IMR-90 (cell line): ENCODE measurements at regions not wholly inside any gene's neighbourhood (a gene's known extent, or its start where the extent isn't known, plus 50 kb on each side); places are given as distances from the start of the nearest gene placed in this dataset.

Experiments used
- ATAC-seq: fragments of 200-7000 bp; cut with Tn5 transposase; 2 replicates; pipeline ENCODE4 v1.9.1; 2020; ENCODE audit warnings: low read depth, mild to moderate bottlenecking, moderate library complexity
- BruUV-seq: library from RNA; stranded (reverse); fragments of 400-500 nt; replicated peaks from 2 replicates; lab custom pipeline; 2021; lab: Mats Ljungman, UMichigan
- CTCF ChIA-PET: fragments of 300-600 bp; formaldehyde crosslinking; extraction: SDS; loops from one replicate; lab custom pipeline; 2021; ENCODE audit warnings: antibody characterized with exemption; lab: Yijun Ruan, JAX
- POLR2A ChIA-PET: fragments of 300-600 bp; sonication (Branson Sonifier 250); formaldehyde crosslinking; loops from one replicate; lab custom pipeline; 2022; ENCODE audit warnings: antibody characterized with exemption; ENCODE audit not compliant: unreplicated experiment; lab: Charles Lee
- DNase-seq: peaks from one replicate; pipeline ENCODE4 v3.0.0; 2013
- H2AFZ ChIP-seq: replicated peaks from 2 replicates; pipeline ENCODE3; 2013; ENCODE audit warnings: low read length, mild to moderate bottlenecking; ENCODE audit not compliant: poor library complexity
- H2AK5ac ChIP-seq: 2 replicates; pipeline ENCODE4 v1.6.1; 2013; ENCODE audit warnings: low read depth, low read length, inconsistent platforms
- H2AK9ac ChIP-seq: replicated peaks from 2 replicates; pipeline ENCODE3; 2013; ENCODE audit warnings: mild to moderate bottlenecking, low read depth, low read length, moderate library complexity; ENCODE audit not compliant: poor library complexity
- H2BK120ac ChIP-seq: 2 replicates; pipeline ENCODE4 v1.6.1; 2013; ENCODE audit warnings: low read depth, low read length, inconsistent platforms
- H2BK15ac ChIP-seq: 3 replicates; pipeline ENCODE4 v1.6.1; 2013; ENCODE audit warnings: low read depth, low read length, inconsistent platforms
- H2BK20ac ChIP-seq: 2 replicates; pipeline ENCODE4 v1.6.1; 2013; ENCODE audit warnings: low read depth, mild to moderate bottlenecking, inconsistent platforms, low read length, moderate library complexity
- H2BK5ac ChIP-seq: 2 replicates; pipeline ENCODE4 v1.6.1; 2013; ENCODE audit warnings: mild to moderate bottlenecking, low read depth, low read length, inconsistent platforms; ENCODE audit not compliant: poor library complexity, severe bottlenecking
- H3K14ac ChIP-seq: replicated peaks from 2 replicates; pipeline ENCODE4 v1.6.1; 2013; ENCODE audit warnings: low read depth, low read length, inconsistent platforms
- H3K18ac ChIP-seq: 2 replicates; pipeline ENCODE4 v1.6.1; 2013; ENCODE audit warnings: low read depth, low read length, control low read depth
- H3K23ac ChIP-seq: 2 replicates; pipeline ENCODE4 v1.6.1; 2013; ENCODE audit warnings: low read depth, low read length, inconsistent platforms
- H3K27ac ChIP-seq: 2 replicates; pipeline ENCODE4 v1.5.1; 2013; ENCODE audit warnings: mild to moderate bottlenecking, control low read depth, low read length; ENCODE audit not compliant: insufficient read depth
- H3K27me3 ChIP-seq: 2 replicates; pipeline ENCODE4 v1.6.1; 2013; ENCODE audit warnings: low read length; ENCODE audit not compliant: control insufficient read depth, insufficient read depth
- H3K36me3 ChIP-seq: 2 replicates; pipeline ENCODE4 v1.6.1; 2013; ENCODE audit warnings: low read length, mixed read lengths; ENCODE audit not compliant: control insufficient read depth, insufficient read depth
- H3K4ac ChIP-seq: 2 replicates; pipeline ENCODE4 v1.6.1; 2013; ENCODE audit warnings: low read depth, low read length, inconsistent platforms
- H3K4me1 ChIP-seq: 2 replicates; pipeline ENCODE4 v1.6.1; 2013; ENCODE audit warnings: low read length, mixed read lengths; ENCODE audit not compliant: control insufficient read depth, insufficient read depth
- H3K4me2 ChIP-seq: 2 replicates; pipeline ENCODE4 v1.6.1; 2013; ENCODE audit warnings: low read depth, mild to moderate bottlenecking, control low read depth, low read length, moderate library complexity
- H3K4me3 ChIP-seq: 2 replicates; pipeline ENCODE4 v1.5.1; 2013; ENCODE audit warnings: low read depth, mild to moderate bottlenecking, control low read depth, low read length, moderate library complexity; ENCODE audit not compliant: insufficient read depth
- H3K56ac ChIP-seq: 2 replicates; pipeline ENCODE4 v1.6.1; 2013; ENCODE audit warnings: low read length, inconsistent platforms; ENCODE audit not compliant: insufficient read depth; ENCODE audit errors: extremely low read depth
- H3K79me1 ChIP-seq, 2 experiments: 2 replicates each; pipeline ENCODE4 v1.6.1; 2013; ENCODE audit warnings: low read length in 2 of 2, inconsistent platforms in 1 of 2, low read depth in 1 of 2
- H3K9ac ChIP-seq: 2 replicates; pipeline ENCODE4 v1.6.1; 2013; ENCODE audit warnings: low read depth, low read length, control low read depth
- H3K9me1 ChIP-seq: 2 replicates; pipeline ENCODE4 v1.6.1; 2013; ENCODE audit warnings: low read length, inconsistent platforms; ENCODE audit not compliant: insufficient read depth
- H3K9me3 ChIP-seq: 2 replicates; pipeline ENCODE4 v1.6.1; 2013; ENCODE audit warnings: low read length; ENCODE audit not compliant: control insufficient read depth, insufficient read depth
- H4K20me1 ChIP-seq: 2 replicates; pipeline ENCODE4 v1.6.1; 2013; ENCODE audit warnings: low read length, inconsistent platforms; ENCODE audit not compliant: insufficient read depth
- H4K5ac ChIP-seq: 2 replicates; pipeline ENCODE4 v1.6.1; 2013; ENCODE audit warnings: mild to moderate bottlenecking, low read depth, low read length, control low read depth
- H4K8ac ChIP-seq, 2 experiments: 2 replicates each; pipeline ENCODE4 v1.6.1; 2013; ENCODE audit warnings: low read depth in 2 of 2, low read length in 2 of 2, control low read depth in 1 of 2, inconsistent platforms in 1 of 2
- H4K91ac ChIP-seq: 2 replicates; pipeline ENCODE4 v1.6.1; 2013; ENCODE audit warnings: low read depth, low read length, inconsistent platforms; ENCODE audit not compliant: insufficient read depth
- CHD1 ChIP-seq: IDR thresholded peaks from 2 replicates; pipeline ENCODE4 v1.6.1; 2012; ENCODE audit warnings: low read depth, low read length, improper control_type of control experiment
- CTCF ChIP-seq: conservative IDR thresholded peaks from 2 replicates; pipeline ENCODE4 v1.5.1; 2012; ENCODE audit warnings: mild to moderate bottlenecking, low read depth, low read length, improper control_type of control experiment
- RFX5 ChIP-seq: IDR thresholded peaks from 2 replicates; pipeline ENCODE4 v1.8.0; 2012; ENCODE audit warnings: low read depth, mild to moderate bottlenecking, low read length, moderate library complexity
- WGBS, 2 experiments: methylation state at CpG; one replicate each; pipeline versions ENCODE4 v1.1.5 to v1.1.7; 2013; ENCODE audit warnings: missing lambda C conversion rate in 2 of 2; ENCODE audit not compliant: insufficient read length in 1 of 2; ENCODE audit errors: extremely low coverage in 2 of 2; 5-methylcytosine and 5-hydroxymethylcytosine counted together
- dilution Hi-C: fragments of 300-500 bp; cut with HindIII; formaldehyde crosslinking; loops from one replicate; pipeline ENCODE4 v1.14.3; 2018; ENCODE audit warnings: low sequenced_read_pairs; ENCODE audit not compliant: unreplicated experiment
- in situ Hi-C: fragments of 300-500 bp; cut with MboI; formaldehyde crosslinking; loops from 3 replicates; pipeline ENCODE4 v1.14.3; 2019; ENCODE audit warnings: low sequenced_read_pairs, inconsistent platforms, mixed read lengths
- intact Hi-C: fragments of 100-400 bp; cut with micrococcal nuclease; formaldehyde crosslinking; loops from 2 replicates; pipeline ENCODE4 v1.10.0; 2022

DNA sequence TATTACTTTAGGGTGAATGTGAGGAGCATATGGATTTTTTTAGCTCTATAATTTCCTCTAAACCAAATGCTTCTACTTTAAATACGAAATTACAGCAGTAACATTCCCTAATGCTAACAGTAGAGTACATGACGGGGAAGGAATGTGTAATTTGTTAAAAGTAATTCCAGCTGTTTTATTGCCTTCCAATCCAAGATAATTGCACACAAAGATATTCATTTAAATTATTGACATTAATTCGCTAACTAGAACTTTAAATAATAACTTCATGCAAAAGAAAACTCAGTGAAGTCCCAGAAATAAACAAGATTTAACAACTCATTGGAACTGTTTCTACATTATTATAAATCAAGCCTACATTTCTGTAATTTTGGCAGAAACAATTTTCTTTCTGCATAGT lies 261.4 kb upstream of the CFAP20DC start:
- H3K23ac ChIP-seq = no peak overlapping the region
- H2BK20ac ChIP-seq = no peak overlapping the region
- no peak overlapping the region for H2BK15ac ChIP-seq
- dilution Hi-C loops (no loop called here), intact Hi-C loops (loop anchor here (5.0 kb wide), 1 partner anchor 246 kb away; no protein-coding TSS in a partner anchor), in situ Hi-C loops (no loop called here)
- no peak overlapping the region for H2BK120ac ChIP-seq
- CTCF ChIA-PET = no interaction called here
- H3K9me3 ChIP-seq = no peaks in the 10 kb centered on the region
- no peak overlapping the region for H4K5ac ChIP-seq
- no peaks in the 10 kb centered on the region for H3K9me1 ChIP-seq
- H3K56ac ChIP-seq = no peak overlapping the region
- ATAC-seq (no peak), DNase-seq (no peak)
- no CpG with 5 or more reads among the region's 3 CpGs for WGBS, 2 experiments
- no peak overlapping the region for H3K14ac ChIP-seq
- no peaks in the 10 kb centered on the region for H4K20me1 ChIP-seq
- no peak overlapping the region for H2AK5ac ChIP-seq
- POLR2A ChIA-PET = no interaction called here
- H3K27ac ChIP-seq = no peak overlapping the region
- H3K4me1 ChIP-seq = no peaks in the 10 kb centered on the region
- BruUV-seq = no TSS peak
- no peak overlapping the region for H2AK9ac ChIP-seq
- no peaks in the 10 kb centered on the region for H3K36me3 ChIP-seq
- H3K27me3 ChIP-seq = no peaks in the 10 kb centered on the region
- H4K91ac ChIP-seq = no peak overlapping the region
- no peaks in the 10 kb centered on the region for H3K79me1 ChIP-seq
- no peak overlapping the region for H4K8ac ChIP-seq
- no peak for TF ChIP-seq CHD1
- TF ChIP-seq CTCF = no peak
- no peak for TF ChIP-seq RFX5
- no peak overlapping the region for H2AFZ ChIP-seq
- no peak overlapping the region for H3K9ac ChIP-seq
- no peak overlapping the region for H3K4me3 ChIP-seq
- no peak overlapping the region for H3K4ac ChIP-seq
- H3K4me2 ChIP-seq = no peak overlapping the region
- H3K18ac ChIP-seq = no peak overlapping the region
- H2BK5ac ChIP-seq = no peak overlapping the region
